Activated T-helper 1 cell treated with anti-CD3 and anti-CD28 coated beads, Interleukin-12 subunit alpha, Interleukin-12 subunit beta, Interleukin-2, Interleukin-4 antibody, amounts not matched to agents 30 ng/mL and 10 ng/mL and 1 ng/mL, durations not matched to agents 14 hours and 24 hours and 36 hours (primary cell): ENCODE measurements at regions not wholly inside any gene's neighbourhood (a gene's known extent, or its start where the extent isn't known, plus 50 kb on each side); places are given as distances from the start of the nearest gene placed in this dataset.

Experiments used
- DNase-seq: peaks from one replicate; pipeline ENCODE4 v3.0.0; 2021; ENCODE audit warnings: low spot score
- H3K27ac Mint-ChIP-seq: one replicate; pipeline ENCODE4 v1.8.0; 2021; ENCODE audit warnings: mild to moderate bottlenecking, mixed read lengths
- H3K27me3 Mint-ChIP-seq: one replicate; pipeline ENCODE4 v1.8.0; 2022; ENCODE audit warnings: mild to moderate bottlenecking, moderate library complexity, mixed read lengths; ENCODE audit not compliant: insufficient read depth
- H3K36me3 Mint-ChIP-seq: one replicate; pipeline ENCODE4 v1.8.0; 2021; ENCODE audit warnings: low read depth, mixed read lengths
- H3K4me1 Mint-ChIP-seq: one replicate; pipeline ENCODE4 v1.8.0; 2021; ENCODE audit warnings: low read depth, mixed read lengths
- H3K4me3 Mint-ChIP-seq: one replicate; pipeline ENCODE4 v1.8.0; 2021; ENCODE audit warnings: mild to moderate bottlenecking, moderate library complexity, mixed read lengths
- H3K9me3 Mint-ChIP-seq: one replicate; pipeline ENCODE4 v1.8.0; 2021; ENCODE audit warnings: mixed read lengths
- intact Hi-C: fragments of 100-400 bp; cut with micrococcal nuclease; formaldehyde crosslinking; loops from one replicate; pipeline ENCODE4 v1.15.1; 2024

- no peak overlapping the region for H3K27ac Mint-ChIP-seq
- intact Hi-C loops, result no loop called here
- DNase-seq, result no peak
- H3K27me3 Mint-ChIP-seq, result peaks cover 12% of the 10 kb centered on the region
- peaks cover 14% of the 10 kb centered on the region for H3K4me1 Mint-ChIP-seq
- no peaks in the 10 kb centered on the region for H3K36me3 Mint-ChIP-seq
- H3K4me3 Mint-ChIP-seq, result no peak overlapping the region
- no peaks in the 10 kb centered on the region for H3K9me3 Mint-ChIP-seq
Measured at GRCh38 chr5:34502581-34502980, 153.5 kb upstream of the RAI14 start.

DNA sequence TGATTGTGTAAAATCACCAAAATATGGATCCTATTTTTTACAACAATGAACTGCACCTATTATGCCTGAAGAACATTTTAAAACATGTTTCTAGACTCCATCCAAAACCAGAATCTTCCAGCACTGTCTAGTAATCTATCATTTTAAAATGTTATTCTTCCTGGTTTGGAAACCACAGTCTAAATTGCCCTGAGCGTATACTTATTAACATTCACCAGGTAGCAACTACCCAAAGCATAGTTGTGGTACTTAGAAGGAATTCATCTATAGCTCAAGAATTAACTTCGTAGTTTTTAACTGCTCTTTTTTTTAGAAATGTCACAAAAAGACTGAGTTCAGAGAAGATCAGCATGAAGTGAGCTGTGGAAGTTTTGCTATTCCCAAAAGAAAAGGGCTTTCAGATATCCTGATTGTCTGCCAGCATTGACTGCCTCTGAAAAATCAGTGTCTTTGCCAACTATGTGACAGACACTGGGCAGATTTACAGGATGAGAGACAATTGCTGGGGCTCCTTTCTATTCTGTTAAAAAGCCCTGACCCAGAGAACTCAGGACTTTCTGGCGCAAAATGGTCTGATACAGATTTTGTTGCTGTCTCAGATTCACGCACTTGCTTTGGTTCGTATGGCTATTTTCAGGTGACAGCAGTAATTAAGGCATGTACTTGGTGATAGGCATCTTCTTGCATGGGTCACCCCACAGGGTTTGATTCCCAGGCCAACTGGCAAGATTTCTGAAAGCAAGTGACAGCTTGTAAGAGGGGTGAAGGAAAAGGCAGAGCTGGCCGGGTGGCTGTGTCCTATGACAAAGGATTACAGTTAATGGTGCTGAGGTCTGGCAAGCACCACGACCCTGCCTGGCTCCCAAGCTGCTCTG is 152.5 kb upstream of the RAI14 start:
- intact Hi-C loops, result no loop called here
- Mint-ChIP-seq H3K27ac (no peak overlapping the region), H3K4me1 (peaks cover 10% of the 10 kb centered on the region), H3K27me3 (peaks cover 12% of the 10 kb centered on the region), H3K4me3 (no peak overlapping the region), H3K36me3 (no peaks in the 10 kb centered on the region), H3K9me3 (no peaks in the 10 kb centered on the region)
- DNase-seq, result no peak

- peaks cover 12% of the 10 kb centered on the region for H3K27me3 Mint-ChIP-seq
- no peak overlapping the region for H3K4me3 Mint-ChIP-seq
- no peak for DNase-seq
- H3K9me3 Mint-ChIP-seq, result no peaks in the 10 kb centered on the region
- H3K36me3 Mint-ChIP-seq, result no peaks in the 10 kb centered on the region
- intact Hi-C loops, result no loop called here
- H3K4me1 Mint-ChIP-seq, result no peaks in the 10 kb centered on the region
- no peak overlapping the region for H3K27ac Mint-ChIP-seq
Measured at GRCh38 chr5:34504967-34505366, 151.2 kb upstream of the RAI14 start.

- Mint-ChIP-seq H3K4me1 (no peaks in the 10 kb centered on the region), H3K4me3 (no peak overlapping the region), H3K27ac (no peak overlapping the region), H3K27me3 (peaks cover 9% of the 10 kb centered on the region), H3K9me3 (no peaks in the 10 kb centered on the region), H3K36me3 (no peaks in the 10 kb centered on the region)
- intact Hi-C loops, result no loop called here
- no peak for DNase-seq
Measured at GRCh38 chr5:34505731-34506130, 150.4 kb upstream of the RAI14 start.

DNA sequence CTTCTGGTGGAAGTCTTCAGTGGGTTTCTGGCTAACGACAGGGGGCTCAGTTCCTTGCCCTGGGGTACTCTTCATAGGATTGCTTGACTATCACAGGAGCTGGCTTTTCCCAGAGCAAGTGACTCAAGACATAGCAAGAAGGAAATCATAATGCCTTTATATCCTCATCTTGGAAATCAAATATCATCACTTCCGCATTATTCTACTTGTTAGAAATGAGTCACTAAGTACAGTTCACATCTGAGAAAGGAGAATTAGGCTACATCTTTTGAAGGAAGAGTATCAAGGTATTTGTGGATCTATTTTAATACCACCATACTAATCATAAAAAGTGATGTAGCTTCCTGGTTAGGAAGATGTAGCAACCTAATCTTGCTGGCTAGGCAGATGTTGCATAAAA is 148.2 kb upstream of the RAI14 start:
- Mint-ChIP-seq H3K36me3 (no peaks in the 10 kb centered on the region), H3K27me3 (peaks cover 9% of the 10 kb centered on the region), H3K9me3 (no peaks in the 10 kb centered on the region), H3K4me1 (no peaks in the 10 kb centered on the region), H3K4me3 (no peak overlapping the region), H3K27ac (no peak overlapping the region)
- DNase-seq, result no peak
- intact Hi-C loops, result no loop called here

DNA sequence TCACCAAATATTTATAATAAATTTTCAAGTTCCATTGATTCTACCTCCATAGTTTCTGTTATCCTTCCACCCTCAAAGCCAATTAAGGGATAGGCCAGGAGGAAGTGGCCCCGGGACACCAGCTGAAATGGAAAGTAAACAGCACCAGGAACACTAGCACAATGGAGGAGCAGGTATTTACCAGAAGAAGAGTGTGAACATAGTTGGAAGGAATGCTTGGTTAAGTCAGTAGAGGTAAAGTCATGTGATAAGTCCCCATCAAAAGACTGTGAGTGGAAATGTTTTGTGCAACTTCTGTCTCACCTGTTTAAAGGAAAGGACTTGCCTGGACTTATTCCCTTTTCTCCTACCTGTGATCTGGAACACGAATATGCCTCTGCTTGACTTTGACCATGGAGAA is 146.7 kb upstream of the RAI14 start:
- intact Hi-C loops, result no loop called here
- no peak overlapping the region for H3K27ac Mint-ChIP-seq
- peaks cover 7% of the 10 kb centered on the region for H3K27me3 Mint-ChIP-seq

GRCh38 chr5:34510002-34510401 is 146.1 kb upstream of the RAI14 start:
- H3K27ac Mint-ChIP-seq, result no peak overlapping the region

More for the DNA sequence above, 146.7 kb upstream of the RAI14 start:
- no peaks in the 10 kb centered on the region for H3K36me3 Mint-ChIP-seq
- H3K9me3 Mint-ChIP-seq, result no peaks in the 10 kb centered on the region
- H3K4me1 Mint-ChIP-seq, result no peaks in the 10 kb centered on the region
- DNase-seq, result no peak
- H3K4me3 Mint-ChIP-seq, result no peak overlapping the region

GRCh38 chr5:34511063-34511462 is 145.1 kb upstream of the RAI14 start:
- DNase-seq, result no peak
- no peak overlapping the region for H3K27ac Mint-ChIP-seq
- intact Hi-C loops, result no loop called here
- no peaks in the 10 kb centered on the region for H3K4me1 Mint-ChIP-seq
- no peak overlapping the region for H3K4me3 Mint-ChIP-seq
- H3K9me3 Mint-ChIP-seq, result no peaks in the 10 kb centered on the region
- H3K27me3 Mint-ChIP-seq, result peaks cover 7% of the 10 kb centered on the region
- no peaks in the 10 kb centered on the region for H3K36me3 Mint-ChIP-seq

More at GRCh38 chr5:34510002-34510401, 146.1 kb upstream of the RAI14 start:
- peaks cover 7% of the 10 kb centered on the region for H3K27me3 Mint-ChIP-seq
- no peak overlapping the region for H3K4me3 Mint-ChIP-seq
- no peaks in the 10 kb centered on the region for H3K36me3 Mint-ChIP-seq
- H3K9me3 Mint-ChIP-seq, result no peaks in the 10 kb centered on the region
- no peaks in the 10 kb centered on the region for H3K4me1 Mint-ChIP-seq
- DNase-seq, result no peak
- intact Hi-C loops, result no loop called here

DNA sequence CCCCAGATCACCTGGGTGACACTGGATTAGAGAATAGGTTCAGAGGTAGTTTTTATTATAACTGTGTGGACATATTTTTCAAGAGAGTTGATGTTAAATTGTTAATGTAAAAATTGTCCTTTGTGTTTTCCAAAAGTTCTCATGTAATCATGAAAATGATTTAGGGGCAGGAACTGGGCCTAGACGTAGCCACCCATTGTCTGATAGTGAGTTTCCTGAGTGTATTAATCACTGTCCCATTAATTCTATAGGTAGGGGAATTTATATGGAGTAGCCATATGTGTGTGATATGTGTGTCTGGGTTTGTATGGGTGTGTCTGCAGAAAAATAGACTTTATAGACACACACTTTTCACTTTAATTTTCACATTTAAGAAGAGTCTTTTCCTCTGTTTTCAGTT is 144.6 kb upstream of the RAI14 start:
- no peak for DNase-seq
- Mint-ChIP-seq H3K4me1 (no peaks in the 10 kb centered on the region), H3K27ac (no peak overlapping the region), H3K9me3 (no peaks in the 10 kb centered on the region), H3K4me3 (no peak overlapping the region), H3K36me3 (no peaks in the 10 kb centered on the region), H3K27me3 (peaks cover 3% of the 10 kb centered on the region)
- intact Hi-C loops, result no loop called here

DNA sequence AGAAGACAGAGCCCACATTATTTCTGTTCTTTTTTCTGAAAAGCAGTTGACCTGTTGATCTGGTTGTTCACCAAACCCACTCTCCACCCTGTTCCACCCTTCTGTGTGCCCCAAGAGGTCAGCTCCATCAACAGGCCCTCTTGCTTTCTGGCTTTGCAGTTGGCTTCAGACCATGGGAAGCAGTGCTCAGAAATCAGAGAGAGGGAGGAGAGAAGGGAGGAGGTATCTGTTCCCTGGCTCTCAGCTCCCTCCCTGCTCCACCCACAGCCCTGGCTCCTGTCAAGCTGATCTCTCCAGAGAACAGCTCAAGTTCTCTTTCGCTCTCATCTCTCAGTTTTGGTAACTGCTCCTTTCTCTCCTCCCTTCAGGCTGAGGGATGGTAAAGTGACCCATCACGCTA is 144.2 kb upstream of the RAI14 start:
- no peak overlapping the region for H3K4me3 Mint-ChIP-seq
- intact Hi-C loops, result no loop called here
- no peak overlapping the region for H3K27ac Mint-ChIP-seq
- no peaks in the 10 kb centered on the region for H3K36me3 Mint-ChIP-seq
- peaks cover 4% of the 10 kb centered on the region for H3K27me3 Mint-ChIP-seq
- no peaks in the 10 kb centered on the region for H3K4me1 Mint-ChIP-seq
- no peak for DNase-seq
- H3K9me3 Mint-ChIP-seq, result no peaks in the 10 kb centered on the region

DNA sequence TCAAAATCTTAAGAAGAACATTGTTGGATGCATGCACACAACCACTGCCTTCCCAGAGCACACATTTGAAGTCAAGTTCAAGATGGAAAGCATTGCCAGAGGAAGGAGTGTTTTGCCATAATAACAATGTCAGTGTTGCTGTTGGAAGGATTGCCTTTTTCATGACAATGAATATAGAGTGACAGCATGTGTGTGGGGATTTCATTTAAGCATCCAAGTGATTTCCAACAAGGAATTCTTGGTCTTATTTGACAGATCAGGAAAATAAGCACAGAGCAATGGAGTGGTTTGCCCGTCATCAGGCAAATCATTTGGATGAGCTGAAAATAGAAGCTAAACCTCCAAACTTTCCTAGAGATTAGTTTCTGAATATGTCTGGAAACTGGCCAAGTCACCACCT is 140.0 kb upstream of the RAI14 start:
- DNase-seq, result no peak
- H3K4me1 Mint-ChIP-seq, result no peaks in the 10 kb centered on the region

DNA sequence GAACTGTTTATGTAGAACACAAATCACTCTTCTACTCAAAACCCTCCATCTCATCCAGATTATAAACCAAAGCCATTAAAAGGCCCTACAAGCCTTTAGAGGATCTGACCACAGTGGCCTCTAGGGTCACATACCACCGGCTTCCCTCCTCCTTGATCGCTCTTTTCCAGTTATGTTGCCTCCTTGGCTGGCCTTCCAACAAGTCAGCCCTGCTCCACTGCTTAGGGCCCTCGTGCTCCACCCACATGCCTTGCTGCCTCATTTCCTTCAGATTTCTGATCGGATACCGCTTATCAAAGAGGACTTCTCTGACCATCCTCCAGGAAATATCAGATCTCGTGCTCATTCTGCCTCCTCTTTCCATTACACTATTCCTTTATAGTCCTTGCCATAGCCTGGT is 139.4 kb upstream of the RAI14 start:
- Mint-ChIP-seq H3K4me1 (no peaks in the 10 kb centered on the region), H3K27me3 (peaks cover 5% of the 10 kb centered on the region), H3K4me3 (no peak overlapping the region), H3K27ac (no peak overlapping the region), H3K9me3 (no peaks in the 10 kb centered on the region), H3K36me3 (no peaks in the 10 kb centered on the region)
- DNase-seq, result no peak
- intact Hi-C loops, result no loop called here

More for the DNA sequence above, 140.0 kb upstream of the RAI14 start:
- Mint-ChIP-seq H3K27ac (no peak overlapping the region), H3K27me3 (peaks cover 5% of the 10 kb centered on the region), H3K36me3 (no peaks in the 10 kb centered on the region), H3K9me3 (no peaks in the 10 kb centered on the region), H3K4me3 (no peak overlapping the region)
- intact Hi-C loops, result no loop called here

DNA sequence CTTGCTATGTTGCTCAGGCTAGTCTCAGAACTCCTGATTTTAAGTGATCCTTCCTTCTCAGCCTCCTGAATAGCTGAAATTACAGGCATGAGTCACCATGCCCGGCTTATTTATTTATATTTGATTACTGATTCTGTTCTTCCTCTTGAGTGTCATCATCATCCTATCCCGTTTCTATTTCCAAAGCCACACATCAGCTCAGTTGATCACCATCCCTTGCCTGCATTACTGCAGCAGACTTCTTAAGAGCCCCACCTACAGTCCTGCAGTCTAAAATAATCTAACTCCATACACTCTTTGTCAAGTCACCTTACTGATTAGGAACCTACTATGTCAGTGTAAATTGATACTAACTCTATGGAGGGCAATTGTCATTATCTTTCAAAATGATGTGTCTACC is 138.9 kb upstream of the RAI14 start:
- no peak overlapping the region for H3K27ac Mint-ChIP-seq
- DNase-seq, result no peak
- H3K4me3 Mint-ChIP-seq, result no peak overlapping the region
- H3K4me1 Mint-ChIP-seq, result no peaks in the 10 kb centered on the region
- intact Hi-C loops, result no loop called here
- H3K27me3 Mint-ChIP-seq, result peaks cover 5% of the 10 kb centered on the region
- no peaks in the 10 kb centered on the region for H3K9me3 Mint-ChIP-seq
- no peaks in the 10 kb centered on the region for H3K36me3 Mint-ChIP-seq
